ENCODE measurements at regions not wholly inside any gene's neighbourhood (a gene's known extent, or its start where the extent isn't known, plus 50 kb on each side); places are given as distances from the start of the nearest gene placed in this dataset.
"Not testable (repeated sequence)": the region's sequence is repeated elsewhere in the genome, so short reads cannot be mapped to it uniquely, and the experiment has no call there.

GRCh38 chr19:21621671-21622070, 116.3 kb downstream of the ZNF429 start:
- no peaks in the 10 kb centered on the region for H3K36me3 Mint-ChIP-seq
- no peak for DNase-seq

GRCh38 chr19:21617740-21618339, 112.4 kb downstream of the ZNF429 start:
- peaks cover 4% of the 10 kb centered on the region for H3K27me3 Mint-ChIP-seq
- peaks cover 2 to 6% of the 10 kb centered on the region in 2 experiments for H3K9me3 ChIP-seq (ENCODE audit: control insufficient read depth in 2 of 2, low read length in 2 of 2)

More at GRCh38 chr19:21621671-21622070, 116.3 kb downstream of the ZNF429 start:
- peaks cover 0 to 3% of the 10 kb centered on the region in 2 experiments for H3K9me3 ChIP-seq (ENCODE audit: control insufficient read depth in 2 of 2, low read length in 2 of 2)
- no peaks in the 10 kb centered on the region for H3K4me1 ChIP-seq (ENCODE audit: control insufficient read depth, insufficient read depth, low read length, poor library complexity, severe bottlenecking)
- Mint-ChIP-seq H3K9me3 (peaks cover 0 to 18% (median 0%) of the 10 kb centered on the region in 7 donors), H3K4me1 (no peaks in the 10 kb centered on the region), H3K4me3 (no peak overlapping the region), H3K27ac (no peak overlapping the region), H3K27me3 (peaks cover 4% of the 10 kb centered on the region)
- ATAC-seq (ENCODE audit: low read depth in 2 of 2) = no peak
- H3K27me3 ChIP-seq (ENCODE audit: control insufficient read depth, insufficient read depth, low read length) = no peaks in the 10 kb centered on the region
- no peak overlapping the region for H3K4me3 ChIP-seq (ENCODE audit: low read depth, low read length)
- no peaks in the 10 kb centered on the region for H3K36me3 ChIP-seq (ENCODE audit: control insufficient read depth, insufficient read depth, low read length)
- no peak overlapping the region for H3K27ac ChIP-seq (ENCODE audit: insufficient read depth, low read length, poor library complexity, severe bottlenecking)

DNA sequence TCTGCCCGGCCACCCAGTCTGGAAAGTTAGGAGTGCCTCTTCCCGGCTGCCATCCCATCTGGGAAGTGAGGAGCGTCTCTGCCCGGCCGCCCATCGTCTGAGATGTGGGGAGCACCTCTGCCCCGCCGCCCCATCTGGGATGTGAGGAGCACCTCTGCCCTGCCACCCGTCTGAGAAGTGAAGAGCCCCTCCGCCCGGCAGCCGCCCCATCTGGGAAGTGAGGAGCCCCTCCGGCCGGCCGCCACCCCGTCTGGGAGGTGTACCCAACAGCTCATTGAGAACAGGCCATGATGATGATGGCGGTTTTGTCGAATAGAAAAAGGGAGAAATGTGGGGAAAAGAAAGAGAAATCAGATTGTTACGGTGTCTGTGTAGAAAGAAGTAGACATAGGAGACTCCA, 109.4 kb downstream of the ZNF429 start:
- not testable (repeated sequence) for ATAC-seq (ENCODE audit: low read depth in 2 of 2)

More at GRCh38 chr19:21617740-21618339, 112.4 kb downstream of the ZNF429 start:
- DNase-seq (no peak), ATAC-seq (ENCODE audit: low read depth in 2 of 2) (no peak)
- Mint-ChIP-seq H3K4me3 (no peak overlapping the region), H3K4me1 (no peaks in the 10 kb centered on the region), H3K27ac (peak overlapping the region in 1 of 3 donors; percentile 58), H3K36me3 (no peaks in the 10 kb centered on the region), H3K9me3 (peaks cover 0 to 18% (median 4%) of the 10 kb centered on the region in 7 donors)
- H3K4me3 ChIP-seq (ENCODE audit: low read depth, low read length) = no peak overlapping the region
- H3K4me1 ChIP-seq (ENCODE audit: control insufficient read depth, insufficient read depth, low read length, poor library complexity, severe bottlenecking) = no peaks in the 10 kb centered on the region
- H3K36me3 ChIP-seq (ENCODE audit: control insufficient read depth, insufficient read depth, low read length) = no peaks in the 10 kb centered on the region
- H3K27ac ChIP-seq (ENCODE audit: insufficient read depth, low read length, poor library complexity, severe bottlenecking) = no peak overlapping the region
- H3K27me3 ChIP-seq (ENCODE audit: control insufficient read depth, insufficient read depth, low read length) = no peaks in the 10 kb centered on the region

DNA sequence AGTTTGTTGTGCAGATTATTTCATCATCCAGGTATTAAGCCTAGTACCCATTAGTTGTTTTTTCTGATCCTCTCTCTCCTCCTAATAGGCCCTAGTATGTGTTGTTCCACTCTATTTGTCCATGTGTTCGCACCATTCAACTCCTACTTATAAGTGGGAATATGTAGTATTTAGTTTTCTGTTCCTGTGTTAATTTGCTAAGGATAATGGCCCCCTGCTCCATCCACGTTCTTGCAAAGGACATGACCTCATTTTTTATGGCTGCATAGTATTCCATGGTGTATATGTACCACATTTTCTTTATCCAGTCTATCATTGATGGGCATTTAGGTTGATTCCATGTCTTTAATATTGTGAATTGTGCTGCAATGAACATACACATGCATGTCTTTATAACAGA, 107.8 kb downstream of the ZNF429 start:
- not testable (repeated sequence) for H3K36me3 ChIP-seq (ENCODE audit: control insufficient read depth, insufficient read depth, low read length); H3K4me3 ChIP-seq (ENCODE audit: low read depth, low read length); H3K36me3 Mint-ChIP-seq; H3K4me1 Mint-ChIP-seq; H3K27me3 ChIP-seq (ENCODE audit: control insufficient read depth, insufficient read depth, low read length); H3K9me3 ChIP-seq (ENCODE audit: control insufficient read depth in 2 of 2, low read length in 2 of 2); H3K27ac Mint-ChIP-seq; H3K4me1 ChIP-seq (ENCODE audit: control insufficient read depth, insufficient read depth, low read length, poor library complexity, severe bottlenecking); H3K27ac ChIP-seq (ENCODE audit: insufficient read depth, low read length, poor library complexity, severe bottlenecking); H3K27me3 Mint-ChIP-seq; ATAC-seq (ENCODE audit: low read depth in 2 of 2); DNase-seq; H3K4me3 Mint-ChIP-seq; H3K9me3 Mint-ChIP-seq

More for the DNA sequence above, 109.4 kb downstream of the ZNF429 start:
- not testable (repeated sequence) for H3K36me3 ChIP-seq (ENCODE audit: control insufficient read depth, insufficient read depth, low read length); H3K4me3 Mint-ChIP-seq; H3K9me3 ChIP-seq (ENCODE audit: control insufficient read depth in 2 of 2, low read length in 2 of 2); H3K36me3 Mint-ChIP-seq; H3K27me3 Mint-ChIP-seq; H3K4me3 ChIP-seq (ENCODE audit: low read depth, low read length); H3K4me1 ChIP-seq (ENCODE audit: control insufficient read depth, insufficient read depth, low read length, poor library complexity, severe bottlenecking); H3K4me1 Mint-ChIP-seq; H3K27ac Mint-ChIP-seq; DNase-seq; H3K9me3 Mint-ChIP-seq; H3K27me3 ChIP-seq (ENCODE audit: control insufficient read depth, insufficient read depth, low read length); H3K27ac ChIP-seq (ENCODE audit: insufficient read depth, low read length, poor library complexity, severe bottlenecking)

DNA sequence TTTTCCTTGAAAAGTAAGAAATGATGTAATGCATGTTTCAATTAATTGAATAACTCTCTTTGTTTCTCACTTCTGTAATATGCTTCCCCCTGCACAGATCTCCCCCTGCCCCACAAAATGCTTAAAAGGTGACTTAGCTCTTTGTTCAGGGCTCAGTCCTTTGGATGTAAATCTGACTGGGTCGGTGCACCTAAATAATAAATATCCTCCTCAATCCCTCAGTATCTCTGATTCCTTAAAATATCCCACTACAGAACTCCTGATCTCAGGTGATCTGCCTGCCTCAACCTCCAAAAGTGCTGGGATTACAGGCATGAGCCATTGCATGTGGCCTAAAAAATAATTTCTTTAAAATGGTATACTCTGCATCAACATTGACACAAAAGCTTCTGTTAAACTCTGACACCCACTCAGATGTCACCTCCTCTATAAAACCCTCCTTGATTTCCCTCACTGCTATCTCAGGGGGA, 107.0 kb downstream of the ZNF429 start:
- ATAC-seq (ENCODE audit: low read depth in 2 of 2) (no peak), DNase-seq (no peak)
- peaks cover 0 to 4% (median 1%) of the 10 kb centered on the region in 4 donors for H3K4me1 Mint-ChIP-seq
- peaks cover 3% of the 10 kb centered on the region for H3K27me3 Mint-ChIP-seq
- H3K9me3 ChIP-seq (ENCODE audit: control insufficient read depth in 2 of 2, low read length in 2 of 2) = peaks cover 0 to 6% of the 10 kb centered on the region in 2 experiments
- H3K36me3 Mint-ChIP-seq = no peaks in the 10 kb centered on the region
- H3K27ac Mint-ChIP-seq = peak overlapping the region in 1 of 3 donors; percentile 52
- no peak overlapping the region for H3K4me3 ChIP-seq (ENCODE audit: low read depth, low read length)
- H3K36me3 ChIP-seq (ENCODE audit: control insufficient read depth, insufficient read depth, low read length) = no peaks in the 10 kb centered on the region
- no peaks in the 10 kb centered on the region for H3K4me1 ChIP-seq (ENCODE audit: control insufficient read depth, insufficient read depth, low read length, poor library complexity, severe bottlenecking)
- no peaks in the 10 kb centered on the region for H3K27me3 ChIP-seq (ENCODE audit: control insufficient read depth, insufficient read depth, low read length)
- H3K9me3 Mint-ChIP-seq = peaks cover 0 to 9% (median 4%) of the 10 kb centered on the region in 7 donors
- H3K27ac ChIP-seq (ENCODE audit: insufficient read depth, low read length, poor library complexity, severe bottlenecking) = no peak overlapping the region
- no peak overlapping the region for H3K4me3 Mint-ChIP-seq

DNA sequence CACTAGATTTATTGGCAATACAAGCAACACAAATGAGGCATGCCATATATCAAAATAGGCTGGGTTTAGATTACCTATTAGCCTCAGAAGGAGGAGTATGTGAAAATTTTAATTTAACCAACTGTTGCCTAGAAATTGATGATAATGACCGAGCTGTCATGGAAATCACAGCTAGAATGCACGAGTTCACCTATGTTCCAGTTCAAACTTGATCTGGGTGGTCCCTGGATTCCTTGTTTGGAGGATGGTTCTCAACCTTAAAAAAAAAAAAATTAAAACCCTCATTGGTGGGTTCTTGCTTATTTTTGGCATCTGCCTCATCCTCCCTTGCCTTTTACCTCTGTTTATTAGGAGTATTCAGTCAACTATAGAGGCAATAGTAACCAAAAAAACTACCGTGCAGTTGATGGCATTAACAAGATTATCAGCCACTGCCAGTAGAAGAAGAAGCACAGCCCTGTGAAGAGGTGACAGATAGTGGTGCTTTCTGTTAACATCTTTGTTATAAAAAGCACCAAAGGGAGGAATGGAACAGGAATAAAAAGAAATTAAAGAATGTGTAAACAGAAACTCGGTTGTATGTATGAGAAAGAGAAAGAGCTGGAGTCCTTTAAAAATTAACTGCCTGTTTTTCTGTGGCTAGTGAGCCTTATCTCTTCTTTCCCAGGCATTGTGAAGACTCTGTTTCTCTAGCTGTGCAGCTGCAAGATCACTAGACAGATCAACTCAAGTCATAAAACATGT, 106.4 kb downstream of the ZNF429 start:
- Mint-ChIP-seq H3K27ac (no peak overlapping the region), H3K4me3 (no peak overlapping the region), H3K9me3 (peaks cover 0 to 7% (median 4%) of the 10 kb centered on the region in 7 donors), H3K27me3 (no peaks in the 10 kb centered on the region), H3K36me3 (no peaks in the 10 kb centered on the region), H3K4me1 (peaks cover 0 to 4% (median 1%) of the 10 kb centered on the region in 4 donors)
- Histone ChIP-seq H3K4me3 (ENCODE audit: low read depth, low read length) (no peak overlapping the region), H3K27ac (ENCODE audit: insufficient read depth, low read length, poor library complexity, severe bottlenecking) (no peak overlapping the region), H3K27me3 (ENCODE audit: control insufficient read depth, insufficient read depth, low read length) (no peaks in the 10 kb centered on the region), H3K36me3 (ENCODE audit: control insufficient read depth, insufficient read depth, low read length) (no peaks in the 10 kb centered on the region), H3K4me1 (ENCODE audit: control insufficient read depth, insufficient read depth, low read length, poor library complexity, severe bottlenecking) (no peaks in the 10 kb centered on the region), H3K9me3 (ENCODE audit: control insufficient read depth in 2 of 2, low read length in 2 of 2) (peaks cover 0 to 6% of the 10 kb centered on the region in 2 experiments)
- DNase-seq = no peak
- no peak for ATAC-seq (ENCODE audit: low read depth in 2 of 2)

- no peak overlapping the region for H3K27ac Mint-ChIP-seq
- DNase-seq = no peak
- H3K27ac ChIP-seq (ENCODE audit: insufficient read depth, low read length, poor library complexity, severe bottlenecking) = no peak overlapping the region
Measured at GRCh38 chr19:21610787-21611186, 105.4 kb downstream of the ZNF429 start.

More at GRCh38 chr19:21610787-21611186, 105.4 kb downstream of the ZNF429 start:
- Mint-ChIP-seq H3K4me3 (no peak overlapping the region), H3K9me3 (peaks cover 0 to 7% (median 4%) of the 10 kb centered on the region in 7 donors), H3K27me3 (no peaks in the 10 kb centered on the region), H3K4me1 (peaks cover 0 to 4% (median 1%) of the 10 kb centered on the region in 4 donors), H3K36me3 (no peaks in the 10 kb centered on the region)
- Histone ChIP-seq H3K9me3 (ENCODE audit: control insufficient read depth in 2 of 2, low read length in 2 of 2) (peaks cover 0 to 6% of the 10 kb centered on the region in 2 experiments), H3K27me3 (ENCODE audit: control insufficient read depth, insufficient read depth, low read length) (no peaks in the 10 kb centered on the region), H3K4me1 (ENCODE audit: control insufficient read depth, insufficient read depth, low read length, poor library complexity, severe bottlenecking) (no peaks in the 10 kb centered on the region), H3K4me3 (ENCODE audit: low read depth, low read length) (no peak overlapping the region), H3K36me3 (ENCODE audit: control insufficient read depth, insufficient read depth, low read length) (no peaks in the 10 kb centered on the region)
- no peak for ATAC-seq (ENCODE audit: low read depth in 2 of 2)

Measured in CD4-positive, CD25-positive, alpha-beta regulatory T cell (primary cell).